Sigmoid colon (tissue), 6 donors: ENCODE measurements at regions not wholly inside any gene's neighbourhood (a gene's known extent, or its start where the extent isn't known, plus 50 kb on each side); places are given as distances from the start of the nearest gene placed in this dataset.

ENCODE experiments used
- DNase-seq: peaks from one replicate; pipeline ENCODE4 v3.0.0-alpha.2; 2019
- H3K27ac ChIP-seq, 4 donors: fragments of 200-600 bp; sonication (generic); one replicate each; pipeline ENCODE4 v1.5.1; 2016 to 2019; ENCODE audit warnings: mild to moderate bottlenecking in 1 of 4
- H3K27me3 ChIP-seq, 3 donors: fragments of 200-600 bp; sonication (generic); one replicate each; pipeline ENCODE4 v1.5.1; 2019; ENCODE audit warnings: mild to moderate bottlenecking in 1 of 3
- H3K36me3 ChIP-seq, 4 donors: fragments of 200-600 bp; sonication (generic); one replicate each; pipeline ENCODE4 v1.5.1; 2016 to 2019
- H3K4me1 ChIP-seq, 4 donors: fragments of 200-600 bp; sonication (generic); one replicate each; pipeline ENCODE4 v1.5.1; 2017 to 2019
- H3K4me3 ChIP-seq, 4 donors: fragments of 200-600 bp; sonication (generic); one replicate each; pipeline ENCODE4 v1.5.1; 2017 to 2019; ENCODE audit warnings: mild to moderate bottlenecking in 2 of 4, moderate library complexity in 1 of 4
- H3K9me3 ChIP-seq, 4 donors: fragments of 200-600 bp in 3 of 4; sonication (generic) in 3 of 4; one replicate each; pipeline versions ENCODE4 v1.5.1 to v1.6.1; 2013 to 2019
- CTCF ChIP-seq, 4 experiments: fragments of 450-650 bp in 3 of 4; fragments of 200-600 bp in 1 of 4; IDR thresholded peaks; one replicate each; pipeline ENCODE4 v1.5.1; 2016 to 2019; ENCODE audit warnings: antibody characterized with exemption in 4 of 4, mild to moderate bottlenecking in 3 of 4, moderate library complexity in 2 of 4
- EP300 ChIP-seq, 4 donors: sonication (generic); formaldehyde crosslinking; IDR thresholded peaks; one replicate each; pipeline ENCODE4 v1.6.1; 2017; ENCODE audit warnings: antibody characterized with exemption in 4 of 4
- POLR2A ChIP-seq, 2 donors: fragments of 450-650 bp; IDR thresholded peaks; one replicate each; pipeline ENCODE4 v1.6.1; 2016; ENCODE audit warnings: antibody characterized with exemption in 2 of 2, mild to moderate bottlenecking in 2 of 2, moderate library complexity in 2 of 2
- POLR2AphosphoS5 ChIP-seq, 4 donors: sonication (generic); formaldehyde crosslinking; IDR thresholded peaks; one replicate each; pipeline ENCODE4 v1.6.1; 2017; ENCODE audit warnings: antibody characterized with exemption in 4 of 4
- WGBS, 2 donors: extraction: QIAGEN DNeasy Blood & Tissue Kit; methylation state at CpG; one replicate each; pipeline ENCODE4 v1.1.7; 2013; 5-methylcytosine and 5-hydroxymethylcytosine counted together
- intact Hi-C: fragments of 100-400 bp; cut with DNase I; formaldehyde crosslinking; loops from one replicate; pipeline ENCODE4 v1.15.1; 2023
- donor health status: healthy with polysubstance abuse.
- donor health status: healthy.

GRCh38 chr10:63021225-63021624, 111.9 kb upstream of the NRBF2 start:
- no peak for DNase-seq

GRCh38 chr10:63013755-63014154, 119.4 kb upstream of the NRBF2 start:
- DNase-seq = no peak
- intact Hi-C loops = no loop called here

More at GRCh38 chr10:63021225-63021624, 111.9 kb upstream of the NRBF2 start:
- intact Hi-C loops = no loop called here
- 87 to 95% methylated on average over 1 of the region's 1 CpG for WGBS, 2 donors
- H3K27ac ChIP-seq = no peak overlapping the region
- no peak overlapping the region for H3K4me3 ChIP-seq
- TF ChIP-seq EP300 (IDR thresholded peaks at IDR 0.05) (no peak), CTCF (IDR thresholded peaks at IDR 0.05) (no peak), POLR2AphosphoS5 (IDR thresholded peaks at IDR 0.05) (no peak), POLR2A (IDR thresholded peaks at IDR 0.05) (no peak)
- no peaks in the 10 kb centered on the region for H3K4me1 ChIP-seq
- no peaks in the 10 kb centered on the region for H3K27me3 ChIP-seq
- no peaks in the 10 kb centered on the region for H3K36me3 ChIP-seq
- no peaks in the 10 kb centered on the region for H3K9me3 ChIP-seq

GRCh38 chr10:63012623-63013022, 120.5 kb upstream of the NRBF2 start:
- Histone ChIP-seq H3K27me3 (no peaks in the 10 kb centered on the region), H3K36me3 (no peaks in the 10 kb centered on the region), H3K9me3 (no peaks in the 10 kb centered on the region), H3K4me1 (no peaks in the 10 kb centered on the region), H3K4me3 (no peak overlapping the region), H3K27ac (no peak overlapping the region)
- TF ChIP-seq POLR2A (IDR thresholded peaks at IDR 0.05) = no peak
- no peak for TF ChIP-seq POLR2AphosphoS5 (IDR thresholded peaks at IDR 0.05)
- no peak for TF ChIP-seq CTCF (IDR thresholded peaks at IDR 0.05)
- TF ChIP-seq EP300 (IDR thresholded peaks at IDR 0.05) = no peak
- DNase-seq = no peak
- intact Hi-C loops = no loop called here

More at GRCh38 chr10:63013755-63014154, 119.4 kb upstream of the NRBF2 start:
- Histone ChIP-seq H3K27ac (no peak overlapping the region), H3K4me3 (no peak overlapping the region), H3K4me1 (no peaks in the 10 kb centered on the region), H3K36me3 (no peaks in the 10 kb centered on the region), H3K9me3 (no peaks in the 10 kb centered on the region), H3K27me3 (no peaks in the 10 kb centered on the region)
- 39 to 95% methylated on average over 1 of the region's 1 CpG for WGBS, 2 donors
- no peak for TF ChIP-seq POLR2AphosphoS5 (IDR thresholded peaks at IDR 0.05)

GRCh38 chr10:63010203-63010602, 122.9 kb upstream of the NRBF2 start:
- H3K4me3 ChIP-seq = no peak overlapping the region
- intact Hi-C loops = no loop called here
- H3K36me3 ChIP-seq = no peaks in the 10 kb centered on the region
- no peaks in the 10 kb centered on the region for H3K4me1 ChIP-seq
- no peaks in the 10 kb centered on the region for H3K9me3 ChIP-seq
- H3K27me3 ChIP-seq = no peaks in the 10 kb centered on the region
- H3K27ac ChIP-seq = no peak overlapping the region
- no peak for DNase-seq
- 94 to 96% methylated on average over 1 of the region's 1 CpG for WGBS, 2 donors
- TF ChIP-seq EP300 (IDR thresholded peaks at IDR 0.05) (no peak), POLR2A (IDR thresholded peaks at IDR 0.05) (no peak), CTCF (IDR thresholded peaks at IDR 0.05) (no peak), POLR2AphosphoS5 (IDR thresholded peaks at IDR 0.05) (no peak)

GRCh38 chr10:63008491-63008890, 124.6 kb upstream of the NRBF2 start:
- no peaks in the 10 kb centered on the region for H3K9me3 ChIP-seq
- TF ChIP-seq POLR2A (IDR thresholded peaks at IDR 0.05) (no peak), EP300 (IDR thresholded peaks at IDR 0.05) (no peak), CTCF (IDR thresholded peaks at IDR 0.05) (no peak), POLR2AphosphoS5 (IDR thresholded peaks at IDR 0.05) (no peak)
- H3K4me3 ChIP-seq = no peak overlapping the region
- no peaks in the 10 kb centered on the region for H3K36me3 ChIP-seq
- no peak for DNase-seq
- no peaks in the 10 kb centered on the region for H3K27me3 ChIP-seq
- no peak overlapping the region for H3K27ac ChIP-seq
- no peaks in the 10 kb centered on the region for H3K4me1 ChIP-seq
- intact Hi-C loops = no loop called here
